ENCODE measurements at regions not wholly inside any gene's neighbourhood (a gene's known extent, or its start where the extent isn't known, plus 50 kb on each side); places are given as distances from the start of the nearest gene placed in this dataset.

GRCh38 chr1:191905781-191906180, 252.5 kb upstream of the RGS18 start:
- TF ChIP-seq CTCF (optimal IDR thresholded peaks at IDR 0.05 in 1 of 3, IDR thresholded peaks at IDR 0.05 in 1 of 3, conservative IDR thresholded peaks at IDR 0.05 in 1 of 3; ENCODE audit: extremely low read depth in 1 of 3, insufficient read depth in 2 of 3, low read length in 3 of 3) (no peak), EZH2 (IDR thresholded peaks at IDR 0.05; ENCODE audit: low read length) (no peak)

Data from keratinocyte (primary cell).